Activated CD8-positive, alpha-beta T cell treated with anti-CD3 and anti-CD28 coated beads, Interleukin-2, amount 10 ng/mL, durations not matched to agents 7 days and 5 days (primary cell): ENCODE measurements at regions not wholly inside any gene's neighbourhood (a gene's known extent, or its start where the extent isn't known, plus 50 kb on each side); places are given as distances from the start of the nearest gene placed in this dataset.

Experiments used
- ATAC-seq: fragments of 150-1000 bp; cut with Tn5 transposase; one replicate; pipeline ENCODE4 v1.10.0; 2021; ENCODE audit warnings: moderate library complexity
- CTCF ChIA-PET: fragments of 350-600 bp; sonication (Branson Sonifier 250); formaldehyde crosslinking; loops from one replicate; lab custom pipeline; 2021; ENCODE audit warnings: antibody characterized with exemption; lab: Charles Lee
- POLR2A ChIA-PET: fragments of 350-600 bp; sonication (Branson Sonifier 250); formaldehyde crosslinking; loops from one replicate; lab custom pipeline; 2021; ENCODE audit warnings: antibody characterized with exemption; lab: Charles Lee
- DNase-seq: peaks from one replicate; pipeline ENCODE4 v3.0.0-alpha.2; 2020
- H3K27ac Mint-ChIP-seq: one replicate; pipeline ENCODE4 v1.8.0; 2021; ENCODE audit warnings: mild to moderate bottlenecking, mixed read lengths
- H3K27me3 Mint-ChIP-seq: one replicate; pipeline ENCODE4 v1.8.0; 2021; ENCODE audit warnings: low read depth, mixed read lengths
- H3K36me3 Mint-ChIP-seq: one replicate; pipeline ENCODE4 v1.8.0; 2021; ENCODE audit warnings: low read depth, mixed read lengths
- H3K4me1 Mint-ChIP-seq: one replicate; pipeline ENCODE4 v1.8.0; 2021; ENCODE audit warnings: low read depth, mixed read lengths
- H3K4me3 Mint-ChIP-seq: one replicate; pipeline ENCODE4 v1.8.0; 2021; ENCODE audit warnings: mild to moderate bottlenecking, mixed read lengths
- H3K9me3 Mint-ChIP-seq: one replicate; pipeline ENCODE4 v1.8.0; 2022; ENCODE audit warnings: mixed read lengths; ENCODE audit not compliant: insufficient read depth

DNA sequence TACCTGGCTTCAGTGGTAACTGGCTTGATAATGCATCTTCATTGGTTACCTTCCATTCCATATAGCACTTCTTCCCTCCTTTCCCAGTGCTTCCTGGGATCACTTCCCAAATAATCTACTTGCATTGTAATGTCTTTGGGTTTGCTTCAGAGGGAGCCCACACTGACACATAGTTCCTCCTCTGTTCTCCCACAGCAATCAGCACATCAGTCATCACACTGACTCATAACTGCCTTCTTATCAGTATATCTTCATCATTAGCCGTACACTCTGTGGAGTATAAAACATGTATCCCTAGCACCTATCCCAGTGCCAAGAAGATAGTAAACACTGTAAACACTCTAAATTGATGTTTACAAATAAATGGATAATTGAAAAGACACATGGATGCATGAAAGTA is 91.4 kb upstream of the SCN10A start:
- ChIA-PET CTCF (no interaction called here), POLR2A (no interaction called here)
- no peaks in the 10 kb centered on the region for H3K9me3 Mint-ChIP-seq
- H3K27ac Mint-ChIP-seq: no peak overlapping the region
- H3K27me3 Mint-ChIP-seq: peaks cover 2% of the 10 kb centered on the region
- ATAC-seq (no peak), DNase-seq (no peak)
- no peaks in the 10 kb centered on the region for H3K4me1 Mint-ChIP-seq
- no peak overlapping the region for H3K4me3 Mint-ChIP-seq
- no peaks in the 10 kb centered on the region for H3K36me3 Mint-ChIP-seq

GRCh38 chr3:38890426-38890825 is 74.4 kb upstream of the SCN10A start:
- Mint-ChIP-seq H3K27me3 (peaks cover 4% of the 10 kb centered on the region), H3K4me3 (no peak overlapping the region), H3K9me3 (no peaks in the 10 kb centered on the region), H3K4me1 (no peaks in the 10 kb centered on the region), H3K27ac (no peak overlapping the region), H3K36me3 (no peaks in the 10 kb centered on the region)
- CTCF ChIA-PET: no interaction called here
- POLR2A ChIA-PET: interaction anchor here (0.6 kb wide), 1 partner anchor 204 kb away, joined by 3 read pairs; no protein-coding TSS in a partner anchor
- DNase-seq: no peak
- no peak for ATAC-seq

- Mint-ChIP-seq H3K4me1 (no peaks in the 10 kb centered on the region), H3K9me3 (no peaks in the 10 kb centered on the region), H3K27ac (no peak overlapping the region), H3K36me3 (no peaks in the 10 kb centered on the region), H3K27me3 (peaks cover 3% of the 10 kb centered on the region), H3K4me3 (no peak overlapping the region)
- DNase-seq (no peak), ATAC-seq (no peak)
- ChIA-PET CTCF (no interaction called here), POLR2A (no interaction called here)
Measured at GRCh38 chr3:38878646-38879045, 62.6 kb upstream of the SCN10A start.
